ENCODE measurements at regions not wholly inside any gene's neighbourhood (a gene's known extent, or its start where the extent isn't known, plus 50 kb on each side); places are given as distances from the start of the nearest gene placed in this dataset.

- Mint-ChIP-seq H3K4me1 (no peaks in the 10 kb centered on the region), H3K9me3 (peaks cover 2 to 6% of the 10 kb centered on the region in 2 donors), H3K27ac (no peak overlapping the region), H3K27me3 (ENCODE audit: low read depth in 2 of 2) (no peaks in the 10 kb centered on the region), H3K36me3 (no peaks in the 10 kb centered on the region), H3K4me3 (no peak overlapping the region)
- Histone ChIP-seq H3K4me1 (ENCODE audit: control insufficient read depth, insufficient read depth, low read length) (no peaks in the 10 kb centered on the region), H3K27ac (ENCODE audit: low read length) (no peak overlapping the region), H3K27me3 (ENCODE audit: control insufficient read depth, insufficient read depth, low read length) (no peaks in the 10 kb centered on the region), H3K9me3 (ENCODE audit: control insufficient read depth, insufficient read depth, low read length) (no peaks in the 10 kb centered on the region), H3K4me3 (ENCODE audit: low read length) (no peak overlapping the region), H3K36me3 (ENCODE audit: control insufficient read depth, insufficient read depth, low read length) (no peaks in the 10 kb centered on the region)
- no peak for TF ChIP-seq CTCF (IDR thresholded peaks at IDR 0.05)
- WGBS (ENCODE audit: insufficient coverage) = 70% methylated on average over 2 of the region's 2 CpGs
- no peak for DNase-seq
- intact Hi-C loops (cut with micrococcal nuclease) = no loop called here
- ATAC-seq = no peak
These were observed 1076.9 kb downstream of the ARAP2 start for GRCh38 chr4:35167385-35167784.

- no peak overlapping the region for H3K4me3 Mint-ChIP-seq
- H3K27ac ChIP-seq (ENCODE audit: low read length) = no peak overlapping the region
- H3K4me1 ChIP-seq (ENCODE audit: control insufficient read depth, insufficient read depth, low read length) = no peaks in the 10 kb centered on the region
- 78% methylated on average over 1 of the region's 4 CpGs for WGBS (ENCODE audit: insufficient coverage)
- H3K27me3 Mint-ChIP-seq (ENCODE audit: low read depth in 2 of 2) = no peaks in the 10 kb centered on the region
- intact Hi-C loops (cut with micrococcal nuclease) = no loop called here
- H3K4me3 ChIP-seq (ENCODE audit: low read length) = no peak overlapping the region
- no peaks in the 10 kb centered on the region for H3K36me3 Mint-ChIP-seq
- peaks cover 6% of the 10 kb centered on the region in 2 donors for H3K9me3 Mint-ChIP-seq
- H3K9me3 ChIP-seq (ENCODE audit: control insufficient read depth, insufficient read depth, low read length) = no peaks in the 10 kb centered on the region
- H3K36me3 ChIP-seq (ENCODE audit: control insufficient read depth, insufficient read depth, low read length) = no peaks in the 10 kb centered on the region
- no peak overlapping the region for H3K27ac Mint-ChIP-seq
- no peak for ATAC-seq
- TF ChIP-seq CTCF (IDR thresholded peaks at IDR 0.05) = no peak
- no peaks in the 10 kb centered on the region for H3K27me3 ChIP-seq (ENCODE audit: control insufficient read depth, insufficient read depth, low read length)
- no peak for DNase-seq
- H3K4me1 Mint-ChIP-seq = no peaks in the 10 kb centered on the region
These were observed 1068.8 kb downstream of the ARAP2 start for GRCh38 chr4:35175487-35175886.

GRCh38 chr4:35175894-35176293 is 1068.4 kb downstream of the ARAP2 start:
- no peak for DNase-seq
- WGBS (ENCODE audit: insufficient coverage) = 33% methylated on average over 1 of the region's 2 CpGs
- no peaks in the 10 kb centered on the region for H3K4me1 Mint-ChIP-seq
- TF ChIP-seq CTCF (IDR thresholded peaks at IDR 0.05) = no peak
- no peaks in the 10 kb centered on the region for H3K36me3 Mint-ChIP-seq
- Histone ChIP-seq H3K27ac (ENCODE audit: low read length) (no peak overlapping the region), H3K9me3 (ENCODE audit: control insufficient read depth, insufficient read depth, low read length) (no peaks in the 10 kb centered on the region), H3K4me3 (ENCODE audit: low read length) (no peak overlapping the region), H3K36me3 (ENCODE audit: control insufficient read depth, insufficient read depth, low read length) (no peaks in the 10 kb centered on the region), H3K4me1 (ENCODE audit: control insufficient read depth, insufficient read depth, low read length) (no peaks in the 10 kb centered on the region), H3K27me3 (ENCODE audit: control insufficient read depth, insufficient read depth, low read length) (no peaks in the 10 kb centered on the region)
- no peak overlapping the region for H3K4me3 Mint-ChIP-seq
- no peak for ATAC-seq
- intact Hi-C loops (cut with micrococcal nuclease) = no loop called here
- H3K27ac Mint-ChIP-seq = no peak overlapping the region
- H3K27me3 Mint-ChIP-seq (ENCODE audit: low read depth in 2 of 2) = no peaks in the 10 kb centered on the region
- H3K9me3 Mint-ChIP-seq = peaks cover 6% of the 10 kb centered on the region in 2 donors

- no peaks in the 10 kb centered on the region for H3K36me3 Mint-ChIP-seq
- no peak for ATAC-seq
- Histone ChIP-seq H3K27ac (ENCODE audit: low read length) (no peak overlapping the region), H3K4me1 (ENCODE audit: control insufficient read depth, insufficient read depth, low read length) (no peaks in the 10 kb centered on the region), H3K9me3 (ENCODE audit: control insufficient read depth, insufficient read depth, low read length) (no peaks in the 10 kb centered on the region), H3K27me3 (ENCODE audit: control insufficient read depth, insufficient read depth, low read length) (no peaks in the 10 kb centered on the region), H3K36me3 (ENCODE audit: control insufficient read depth, insufficient read depth, low read length) (no peaks in the 10 kb centered on the region), H3K4me3 (ENCODE audit: low read length) (no peak overlapping the region)
- no peak for TF ChIP-seq CTCF (IDR thresholded peaks at IDR 0.05)
- H3K4me1 Mint-ChIP-seq = no peaks in the 10 kb centered on the region
- no peak overlapping the region for H3K27ac Mint-ChIP-seq
- intact Hi-C loops (cut with micrococcal nuclease) = no loop called here
- H3K4me3 Mint-ChIP-seq = no peak overlapping the region
- H3K27me3 Mint-ChIP-seq (ENCODE audit: low read depth in 2 of 2) = no peaks in the 10 kb centered on the region
- peaks cover 11 to 18% of the 10 kb centered on the region in 2 donors for H3K9me3 Mint-ChIP-seq
- no peak for DNase-seq
These were observed 1061.9 kb downstream of the ARAP2 start for GRCh38 chr4:35182451-35182850.

Measured in natural killer cell (primary cell).